ENCODE measurements at regions not wholly inside any gene's neighbourhood (a gene's known extent, or its start where the extent isn't known, plus 50 kb on each side); places are given as distances from the start of the nearest gene placed in this dataset.

DNA sequence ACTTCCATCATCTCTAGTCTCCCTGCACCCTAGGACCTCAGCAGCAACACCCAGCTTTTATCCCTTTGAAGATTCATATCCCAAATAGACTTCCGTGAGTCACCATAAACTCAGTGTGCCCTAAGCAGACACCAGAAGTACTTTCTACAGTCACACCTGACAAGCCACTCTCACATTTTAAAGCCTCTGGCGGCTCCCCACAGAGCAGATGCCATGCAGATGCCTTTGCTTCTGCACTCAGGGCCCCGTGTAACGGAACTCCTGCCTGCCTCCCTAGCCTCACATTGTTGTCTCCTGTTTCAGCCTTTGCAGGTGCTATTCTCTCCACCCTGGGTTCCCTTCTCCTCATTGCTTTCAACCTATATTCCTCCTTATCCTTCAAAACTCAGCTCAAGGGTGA is 155.5 kb upstream of the SLC24A5 start:
- Histone ChIP-seq H3K9ac (ENCODE audit: low read depth in 1 of 2, low read length in 2 of 2) (no peak overlapping the region), H3K4me3 (ENCODE audit: low read length in 2 of 2) (no peak overlapping the region), H3K9me3 (ENCODE audit: control insufficient read depth in 2 of 2, low read length in 2 of 2) (no peaks in the 10 kb centered on the region), H3K4me1 (ENCODE audit: control insufficient read depth in 2 of 2, insufficient read depth in 2 of 2, low read length in 2 of 2) (no peaks in the 10 kb centered on the region), H3K27me3 (ENCODE audit: control insufficient read depth in 2 of 2, insufficient read depth in 2 of 2, low read length in 2 of 2) (no peaks in the 10 kb centered on the region), H3K36me3 (ENCODE audit: control insufficient read depth in 2 of 2, insufficient read depth in 2 of 2, low read length in 2 of 2) (no peaks in the 10 kb centered on the region), H3K27ac (ENCODE audit: low read depth in 2 of 2, low read length in 2 of 2) (no peak overlapping the region)

DNA sequence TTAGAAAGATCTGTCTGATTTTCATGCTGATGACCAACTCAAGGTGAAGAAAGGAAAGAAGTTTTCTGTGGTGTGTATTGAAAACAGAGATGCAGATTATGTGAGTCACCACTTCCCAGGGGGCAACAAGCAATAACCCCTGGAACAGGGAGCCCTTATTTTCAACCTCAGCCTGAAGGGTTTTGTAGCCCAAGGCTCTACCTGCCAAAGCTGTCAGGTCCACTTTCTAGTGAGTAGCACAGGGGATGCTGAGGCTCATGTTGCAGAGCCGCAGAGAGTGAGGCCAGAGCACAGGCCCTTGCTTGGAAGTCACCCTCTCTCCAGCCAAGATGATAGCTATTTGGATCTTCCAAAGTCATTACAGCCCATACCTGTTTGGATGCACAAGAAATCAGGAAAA is 152.2 kb upstream of the SLC24A5 start:
- H3K9ac ChIP-seq (ENCODE audit: low read depth in 1 of 2, low read length in 2 of 2): no peak overlapping the region
- H3K27ac ChIP-seq (ENCODE audit: low read depth in 2 of 2, low read length in 2 of 2): no peak overlapping the region
- no peaks in the 10 kb centered on the region for H3K27me3 ChIP-seq (ENCODE audit: control insufficient read depth in 2 of 2, insufficient read depth in 2 of 2, low read length in 2 of 2)

DNA sequence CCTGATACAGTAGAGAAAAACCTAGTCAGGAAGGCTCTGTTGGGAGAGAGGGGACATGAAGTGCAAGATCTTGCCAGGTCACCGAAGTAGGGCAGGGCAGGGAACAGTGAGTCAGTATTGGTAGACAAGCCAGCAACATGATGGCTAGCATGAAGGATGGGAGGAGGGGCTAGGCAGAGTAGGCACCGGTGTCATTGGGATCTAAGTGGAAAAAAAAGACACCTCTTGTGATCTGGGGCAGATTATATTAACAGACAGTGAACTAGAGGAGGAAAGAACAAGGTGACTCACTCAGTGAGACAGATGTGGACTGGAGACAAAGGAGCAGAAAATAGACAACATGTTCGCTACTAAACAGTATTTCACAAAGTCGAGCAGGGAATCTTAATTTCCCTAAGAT is 149.2 kb upstream of the SLC24A5 start:
- Histone ChIP-seq H3K4me3 (ENCODE audit: low read length in 2 of 2) (no peak overlapping the region), H3K27ac (ENCODE audit: low read depth in 2 of 2, low read length in 2 of 2) (no peak overlapping the region), H3K4me1 (ENCODE audit: control insufficient read depth in 2 of 2, insufficient read depth in 2 of 2, low read length in 2 of 2) (no peaks in the 10 kb centered on the region), H3K9me3 (ENCODE audit: control insufficient read depth in 2 of 2, low read length in 2 of 2) (no peaks in the 10 kb centered on the region), H3K27me3 (ENCODE audit: control insufficient read depth in 2 of 2, insufficient read depth in 2 of 2, low read length in 2 of 2) (peaks cover 0 to 4% of the 10 kb centered on the region in 2 donors), H3K9ac (ENCODE audit: low read depth in 1 of 2, low read length in 2 of 2) (no peak overlapping the region), H3K36me3 (ENCODE audit: control insufficient read depth in 2 of 2, insufficient read depth in 2 of 2, low read length in 2 of 2) (no peaks in the 10 kb centered on the region)

More for the DNA sequence above, 152.2 kb upstream of the SLC24A5 start:
- no peaks in the 10 kb centered on the region for H3K4me1 ChIP-seq (ENCODE audit: control insufficient read depth in 2 of 2, insufficient read depth in 2 of 2, low read length in 2 of 2)
- H3K4me3 ChIP-seq (ENCODE audit: low read length in 2 of 2): no peak overlapping the region
- H3K9me3 ChIP-seq (ENCODE audit: control insufficient read depth in 2 of 2, low read length in 2 of 2): no peaks in the 10 kb centered on the region
- H3K36me3 ChIP-seq (ENCODE audit: control insufficient read depth in 2 of 2, insufficient read depth in 2 of 2, low read length in 2 of 2): no peaks in the 10 kb centered on the region

GRCh38 chr15:47972738-47973137 is 148.1 kb upstream of the SLC24A5 start:
- H3K9me3 ChIP-seq (ENCODE audit: control insufficient read depth in 2 of 2, low read length in 2 of 2): no peaks in the 10 kb centered on the region
- H3K4me1 ChIP-seq (ENCODE audit: control insufficient read depth in 2 of 2, insufficient read depth in 2 of 2, low read length in 2 of 2): no peaks in the 10 kb centered on the region
- H3K27ac ChIP-seq (ENCODE audit: low read depth in 2 of 2, low read length in 2 of 2): no peak overlapping the region
- H3K36me3 ChIP-seq (ENCODE audit: control insufficient read depth in 2 of 2, insufficient read depth in 2 of 2, low read length in 2 of 2): no peaks in the 10 kb centered on the region
- peaks cover 0 to 4% of the 10 kb centered on the region in 2 donors for H3K27me3 ChIP-seq (ENCODE audit: control insufficient read depth in 2 of 2, insufficient read depth in 2 of 2, low read length in 2 of 2)
- no peak overlapping the region for H3K4me3 ChIP-seq (ENCODE audit: low read length in 2 of 2)
- no peak overlapping the region for H3K9ac ChIP-seq (ENCODE audit: low read depth in 1 of 2, low read length in 2 of 2)

GRCh38 chr15:47974724-47975123 is 146.1 kb upstream of the SLC24A5 start:
- H3K27ac ChIP-seq (ENCODE audit: low read depth in 2 of 2, low read length in 2 of 2): no peak overlapping the region

GRCh38 chr15:47975427-47975826 is 145.4 kb upstream of the SLC24A5 start:
- no peaks in the 10 kb centered on the region for H3K4me1 ChIP-seq (ENCODE audit: control insufficient read depth in 2 of 2, insufficient read depth in 2 of 2, low read length in 2 of 2)
- H3K9me3 ChIP-seq (ENCODE audit: control insufficient read depth in 2 of 2, low read length in 2 of 2): no peaks in the 10 kb centered on the region
- no peak overlapping the region for H3K9ac ChIP-seq (ENCODE audit: low read depth in 1 of 2, low read length in 2 of 2)
- no peaks in the 10 kb centered on the region for H3K36me3 ChIP-seq (ENCODE audit: control insufficient read depth in 2 of 2, insufficient read depth in 2 of 2, low read length in 2 of 2)
- H3K27me3 ChIP-seq (ENCODE audit: control insufficient read depth in 2 of 2, insufficient read depth in 2 of 2, low read length in 2 of 2): peaks cover 0 to 4% of the 10 kb centered on the region in 2 donors
- H3K4me3 ChIP-seq (ENCODE audit: low read length in 2 of 2): no peak overlapping the region
- H3K27ac ChIP-seq (ENCODE audit: low read depth in 2 of 2, low read length in 2 of 2): no peak overlapping the region

More at GRCh38 chr15:47974724-47975123, 146.1 kb upstream of the SLC24A5 start:
- no peak overlapping the region for H3K4me3 ChIP-seq (ENCODE audit: low read length in 2 of 2)
- H3K9ac ChIP-seq (ENCODE audit: low read depth in 1 of 2, low read length in 2 of 2): no peak overlapping the region
- no peaks in the 10 kb centered on the region for H3K4me1 ChIP-seq (ENCODE audit: control insufficient read depth in 2 of 2, insufficient read depth in 2 of 2, low read length in 2 of 2)
- no peaks in the 10 kb centered on the region for H3K9me3 ChIP-seq (ENCODE audit: control insufficient read depth in 2 of 2, low read length in 2 of 2)
- peaks cover 0 to 4% of the 10 kb centered on the region in 2 donors for H3K27me3 ChIP-seq (ENCODE audit: control insufficient read depth in 2 of 2, insufficient read depth in 2 of 2, low read length in 2 of 2)
- no peaks in the 10 kb centered on the region for H3K36me3 ChIP-seq (ENCODE audit: control insufficient read depth in 2 of 2, insufficient read depth in 2 of 2, low read length in 2 of 2)

- Histone ChIP-seq H3K4me3 (ENCODE audit: low read length in 2 of 2) (no peak overlapping the region), H3K36me3 (ENCODE audit: control insufficient read depth in 2 of 2, insufficient read depth in 2 of 2, low read length in 2 of 2) (no peaks in the 10 kb centered on the region), H3K27me3 (ENCODE audit: control insufficient read depth in 2 of 2, insufficient read depth in 2 of 2, low read length in 2 of 2) (no peaks in the 10 kb centered on the region), H3K27ac (ENCODE audit: low read depth in 2 of 2, low read length in 2 of 2) (no peak overlapping the region), H3K4me1 (ENCODE audit: control insufficient read depth in 2 of 2, insufficient read depth in 2 of 2, low read length in 2 of 2) (no peaks in the 10 kb centered on the region), H3K9me3 (ENCODE audit: control insufficient read depth in 2 of 2, low read length in 2 of 2) (no peaks in the 10 kb centered on the region), H3K9ac (ENCODE audit: low read depth in 1 of 2, low read length in 2 of 2) (no peak overlapping the region)
Observed at GRCh38 chr15:47983533-47983932, 137.3 kb upstream of the SLC24A5 start.

DNA sequence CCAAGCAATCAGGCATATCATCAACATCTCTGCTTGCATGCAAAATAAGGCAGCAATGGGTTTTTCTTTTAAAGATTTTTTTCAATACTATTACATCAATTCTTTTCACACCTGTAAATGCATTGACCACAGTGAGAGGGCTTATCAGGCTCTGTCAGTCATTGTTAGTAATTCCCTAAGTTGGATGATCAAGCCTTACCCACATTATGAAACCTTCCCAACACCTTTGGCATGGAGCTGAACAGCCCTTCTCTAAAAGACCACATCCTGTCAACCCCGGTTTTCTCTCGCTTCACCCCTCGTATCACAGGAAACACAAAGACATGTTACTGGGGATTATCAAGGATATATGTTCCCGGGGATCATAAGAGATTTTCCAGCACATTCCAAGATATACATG is 135.2 kb upstream of the SLC24A5 start:
- no peaks in the 10 kb centered on the region for H3K36me3 ChIP-seq (ENCODE audit: control insufficient read depth in 2 of 2, insufficient read depth in 2 of 2, low read length in 2 of 2)
- H3K4me3 ChIP-seq (ENCODE audit: low read length in 2 of 2): no peak overlapping the region
- no peaks in the 10 kb centered on the region for H3K9me3 ChIP-seq (ENCODE audit: control insufficient read depth in 2 of 2, low read length in 2 of 2)
- H3K9ac ChIP-seq (ENCODE audit: low read depth in 1 of 2, low read length in 2 of 2): no peak overlapping the region
- no peaks in the 10 kb centered on the region for H3K4me1 ChIP-seq (ENCODE audit: control insufficient read depth in 2 of 2, insufficient read depth in 2 of 2, low read length in 2 of 2)
- no peak overlapping the region for H3K27ac ChIP-seq (ENCODE audit: low read depth in 2 of 2, low read length in 2 of 2)
- no peaks in the 10 kb centered on the region for H3K27me3 ChIP-seq (ENCODE audit: control insufficient read depth in 2 of 2, insufficient read depth in 2 of 2, low read length in 2 of 2)

GRCh38 chr15:47987461-47987860 is 133.3 kb upstream of the SLC24A5 start:
- Histone ChIP-seq H3K27ac (ENCODE audit: low read depth in 2 of 2, low read length in 2 of 2) (no peak overlapping the region), H3K9ac (ENCODE audit: low read depth in 1 of 2, low read length in 2 of 2) (no peak overlapping the region), H3K27me3 (ENCODE audit: control insufficient read depth in 2 of 2, insufficient read depth in 2 of 2, low read length in 2 of 2) (no peaks in the 10 kb centered on the region), H3K36me3 (ENCODE audit: control insufficient read depth in 2 of 2, insufficient read depth in 2 of 2, low read length in 2 of 2) (no peaks in the 10 kb centered on the region), H3K4me1 (ENCODE audit: control insufficient read depth in 2 of 2, insufficient read depth in 2 of 2, low read length in 2 of 2) (no peaks in the 10 kb centered on the region), H3K9me3 (ENCODE audit: control insufficient read depth in 2 of 2, low read length in 2 of 2) (no peaks in the 10 kb centered on the region), H3K4me3 (ENCODE audit: low read length in 2 of 2) (no peak overlapping the region)

DNA sequence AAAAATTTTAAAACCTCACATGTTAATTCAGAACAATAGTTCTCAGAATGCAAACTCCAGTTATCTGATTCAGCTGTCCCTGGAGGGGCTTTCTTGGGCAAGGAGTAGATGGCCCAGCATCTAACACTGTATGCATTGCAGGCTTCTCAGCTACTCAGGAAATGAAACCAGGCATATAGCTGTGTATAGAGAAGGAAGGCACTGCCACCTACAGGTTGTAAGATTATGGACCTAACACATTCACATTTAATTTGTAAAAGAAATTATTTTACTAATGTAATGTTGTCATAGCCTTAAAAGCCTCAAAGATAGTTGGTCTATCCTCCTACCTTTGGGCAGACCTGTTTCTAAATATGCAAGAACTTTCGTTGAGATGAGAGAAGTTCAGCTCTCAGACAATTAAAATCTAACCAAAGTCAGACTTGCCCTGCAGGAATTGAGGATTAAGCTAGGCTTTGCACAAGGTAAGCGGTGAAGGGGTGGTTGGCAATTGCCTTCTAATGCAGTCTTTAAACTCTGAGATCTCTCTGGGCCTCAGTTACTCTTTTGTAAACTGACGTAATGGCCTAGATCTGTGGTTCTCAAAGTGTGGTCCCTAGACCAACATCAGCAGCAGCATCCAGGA is 132.8 kb upstream of the SLC24A5 start:
- Histone ChIP-seq H3K36me3 (ENCODE audit: control insufficient read depth in 2 of 2, insufficient read depth in 2 of 2, low read length in 2 of 2) (no peaks in the 10 kb centered on the region), H3K27me3 (ENCODE audit: control insufficient read depth in 2 of 2, insufficient read depth in 2 of 2, low read length in 2 of 2) (no peaks in the 10 kb centered on the region), H3K4me1 (ENCODE audit: control insufficient read depth in 2 of 2, insufficient read depth in 2 of 2, low read length in 2 of 2) (no peaks in the 10 kb centered on the region), H3K27ac (ENCODE audit: low read depth in 2 of 2, low read length in 2 of 2) (no peak overlapping the region), H3K9me3 (ENCODE audit: control insufficient read depth in 2 of 2, low read length in 2 of 2) (no peaks in the 10 kb centered on the region), H3K4me3 (ENCODE audit: low read length in 2 of 2) (no peak overlapping the region), H3K9ac (ENCODE audit: low read depth in 1 of 2, low read length in 2 of 2) (no peak overlapping the region)

GRCh38 chr15:47988564-47988963 is 132.2 kb upstream of the SLC24A5 start:
- Histone ChIP-seq H3K9me3 (ENCODE audit: control insufficient read depth in 2 of 2, low read length in 2 of 2) (no peaks in the 10 kb centered on the region), H3K4me1 (ENCODE audit: control insufficient read depth in 2 of 2, insufficient read depth in 2 of 2, low read length in 2 of 2) (no peaks in the 10 kb centered on the region), H3K27me3 (ENCODE audit: control insufficient read depth in 2 of 2, insufficient read depth in 2 of 2, low read length in 2 of 2) (no peaks in the 10 kb centered on the region), H3K9ac (ENCODE audit: low read depth in 1 of 2, low read length in 2 of 2) (no peak overlapping the region), H3K4me3 (ENCODE audit: low read length in 2 of 2) (no peak overlapping the region), H3K36me3 (ENCODE audit: control insufficient read depth in 2 of 2, insufficient read depth in 2 of 2, low read length in 2 of 2) (no peaks in the 10 kb centered on the region), H3K27ac (ENCODE audit: low read depth in 2 of 2, low read length in 2 of 2) (no peak overlapping the region)
